Vagina (tissue), 2 donors: ENCODE measurements at regions not wholly inside any gene's neighbourhood (a gene's known extent, or its start where the extent isn't known, plus 50 kb on each side); places are given as distances from the start of the nearest gene placed in this dataset.

Experiments
- DNase-seq, 2 donors: peaks; one replicate each; pipeline ENCODE4 v3.0.0-alpha.2; 2017; ENCODE audit errors: extremely low spot score in 2 of 2
- H3K27ac ChIP-seq: fragments of 200-600 bp; sonication (generic); one replicate; pipeline ENCODE4 v1.5.1; 2019
- H3K27me3 ChIP-seq: fragments of 200-600 bp; sonication (generic); one replicate; pipeline ENCODE4 v1.5.1; 2019
- H3K36me3 ChIP-seq, 2 donors: fragments of 200-600 bp; sonication (generic); one replicate each; pipeline ENCODE4 v1.5.1; 2017 to 2019
- H3K4me1 ChIP-seq: fragments of 200-600 bp; sonication (generic); one replicate; pipeline ENCODE4 v1.5.1; 2019
- H3K4me3 ChIP-seq, 2 donors: fragments of 200-600 bp; sonication (generic); 1 replicate in 1 of 2; 2 replicates in 1 of 2; pipeline ENCODE4 v1.5.1; 2016 to 2019
- H3K9me3 ChIP-seq: fragments of 200-600 bp; sonication (generic); one replicate; pipeline ENCODE4 v1.5.1; 2019
- POLR2A ChIP-seq, 2 donors: fragments of 450-650 bp; IDR thresholded peaks; one replicate each; pipeline ENCODE4 v1.6.1; 2017; ENCODE audit warnings: antibody characterized with exemption in 2 of 2, mild to moderate bottlenecking in 2 of 2, moderate library complexity in 2 of 2
- POLR2AphosphoS5 ChIP-seq, 2 donors: sonication (generic); formaldehyde crosslinking; IDR thresholded peaks; one replicate each; pipeline ENCODE4 v1.9.0; 2017; ENCODE audit warnings: antibody characterized with exemption in 2 of 2, mild to moderate bottlenecking in 2 of 2, low read depth in 1 of 2; ENCODE audit not compliant: insufficient read depth in 1 of 2
- intact Hi-C: fragments of 100-400 bp; cut with DNase I; formaldehyde crosslinking; loops from one replicate; pipeline ENCODE4 v1.15.1; 2023
- TF ChIP-seq, protein P1 (sequence below), 3 experiments: fragments of 450-650 bp in 2 of 3; fragments of 200-600 bp in 1 of 3; sonication (generic) in 1 of 3; IDR thresholded peaks; one replicate each; pipeline ENCODE4 v1.5.1; 2017 to 2019; ENCODE audit warnings: antibody characterized with exemption in 3 of 3, mild to moderate bottlenecking in 2 of 3, moderate library complexity in 2 of 3

- H3K4me3 ChIP-seq = no peak overlapping the region
- H3K27me3 ChIP-seq = no peaks in the 10 kb centered on the region
- no peaks in the 10 kb centered on the region for H3K4me1 ChIP-seq
- H3K27ac ChIP-seq = no peak overlapping the region
- TF ChIP-seq, protein P1, sequence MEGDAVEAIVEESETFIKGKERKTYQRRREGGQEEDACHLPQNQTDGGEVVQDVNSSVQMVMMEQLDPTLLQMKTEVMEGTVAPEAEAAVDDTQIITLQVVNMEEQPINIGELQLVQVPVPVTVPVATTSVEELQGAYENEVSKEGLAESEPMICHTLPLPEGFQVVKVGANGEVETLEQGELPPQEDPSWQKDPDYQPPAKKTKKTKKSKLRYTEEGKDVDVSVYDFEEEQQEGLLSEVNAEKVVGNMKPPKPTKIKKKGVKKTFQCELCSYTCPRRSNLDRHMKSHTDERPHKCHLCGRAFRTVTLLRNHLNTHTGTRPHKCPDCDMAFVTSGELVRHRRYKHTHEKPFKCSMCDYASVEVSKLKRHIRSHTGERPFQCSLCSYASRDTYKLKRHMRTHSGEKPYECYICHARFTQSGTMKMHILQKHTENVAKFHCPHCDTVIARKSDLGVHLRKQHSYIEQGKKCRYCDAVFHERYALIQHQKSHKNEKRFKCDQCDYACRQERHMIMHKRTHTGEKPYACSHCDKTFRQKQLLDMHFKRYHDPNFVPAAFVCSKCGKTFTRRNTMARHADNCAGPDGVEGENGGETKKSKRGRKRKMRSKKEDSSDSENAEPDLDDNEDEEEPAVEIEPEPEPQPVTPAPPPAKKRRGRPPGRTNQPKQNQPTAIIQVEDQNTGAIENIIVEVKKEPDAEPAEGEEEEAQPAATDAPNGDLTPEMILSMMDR (IDR thresholded peaks at IDR 0.05) = no peak
- TF ChIP-seq POLR2AphosphoS5 (IDR thresholded peaks at IDR 0.05; ENCODE audit: insufficient read depth in 1 of 2, low read depth in 1 of 2) (no peak), POLR2A (IDR thresholded peaks at IDR 0.05) (no peak)
- no peaks in the 10 kb centered on the region for H3K36me3 ChIP-seq
- DNase-seq = no peak
- no peaks in the 10 kb centered on the region for H3K9me3 ChIP-seq
- intact Hi-C loops = no loop called here
These were observed 225.5 kb upstream of the ZNF462 start for GRCh38 chr9:106637486-106637885.

GRCh38 chr9:106639873-106640568 lies 222.9 kb upstream of the ZNF462 start:
- Histone ChIP-seq H3K27me3 (no peaks in the 10 kb centered on the region), H3K36me3 (no peaks in the 10 kb centered on the region), H3K4me3 (no peak overlapping the region), H3K4me1 (no peaks in the 10 kb centered on the region), H3K27ac (no peak overlapping the region), H3K9me3 (no peaks in the 10 kb centered on the region)
- no peak for DNase-seq
- TF ChIP-seq POLR2AphosphoS5 (IDR thresholded peaks at IDR 0.05; ENCODE audit: insufficient read depth in 1 of 2, low read depth in 1 of 2) (no peak), POLR2A (IDR thresholded peaks at IDR 0.05) (no peak)
- TF ChIP-seq, protein P1 (IDR thresholded peaks at IDR 0.05) = no peak
- intact Hi-C loops = no loop called here

DNA sequence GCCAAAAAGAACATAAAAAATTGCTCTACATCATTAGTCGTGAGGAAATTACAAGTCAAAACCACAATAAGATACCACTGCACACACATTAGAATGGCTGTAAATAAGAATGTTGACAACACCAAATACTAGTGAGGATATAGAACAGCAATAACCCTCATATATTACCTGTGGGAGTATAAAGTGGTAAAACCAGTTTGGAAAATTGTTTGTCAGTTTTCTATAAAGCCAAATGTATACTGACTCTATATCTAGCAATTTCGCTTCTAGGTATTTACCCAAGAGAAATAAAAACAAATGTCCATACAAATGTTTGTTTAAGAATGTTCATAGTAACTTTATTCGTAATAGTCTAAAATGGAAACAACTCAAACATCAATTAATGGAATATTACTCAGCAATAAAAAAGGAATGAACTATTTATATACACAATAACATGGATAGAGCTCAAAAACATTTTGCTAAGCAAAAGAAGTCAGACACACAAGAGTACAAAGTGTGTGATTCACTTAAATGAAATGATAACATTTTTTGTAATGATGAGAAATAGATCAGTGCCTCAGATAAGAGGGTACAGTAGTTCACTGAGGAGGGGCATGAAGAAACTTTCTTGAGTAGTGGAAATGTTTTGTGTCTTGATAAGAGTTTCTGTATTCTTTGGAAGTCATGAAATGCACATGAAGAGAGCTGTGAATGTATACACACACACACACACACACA lies 219.6 kb upstream of the ZNF462 start:
- TF ChIP-seq, protein P1 (IDR thresholded peaks at IDR 0.05) = no peak
- TF ChIP-seq POLR2A (IDR thresholded peaks at IDR 0.05) = no peak
- TF ChIP-seq POLR2AphosphoS5 (IDR thresholded peaks at IDR 0.05; ENCODE audit: insufficient read depth in 1 of 2, low read depth in 1 of 2) = no peak
- H3K4me1 ChIP-seq = no peaks in the 10 kb centered on the region
- no peaks in the 10 kb centered on the region for H3K27me3 ChIP-seq
- H3K9me3 ChIP-seq = no peaks in the 10 kb centered on the region
- no peak overlapping the region for H3K4me3 ChIP-seq
- no peak for DNase-seq
- H3K36me3 ChIP-seq = no peaks in the 10 kb centered on the region
- no peak overlapping the region for H3K27ac ChIP-seq
- intact Hi-C loops = no loop called here

- no peak for DNase-seq
- TF ChIP-seq, protein P1 (IDR thresholded peaks at IDR 0.05) = no peak
- TF ChIP-seq POLR2A (IDR thresholded peaks at IDR 0.05) = no peak
- TF ChIP-seq POLR2AphosphoS5 (IDR thresholded peaks at IDR 0.05; ENCODE audit: insufficient read depth in 1 of 2, low read depth in 1 of 2) = no peak
- no peak overlapping the region for H3K27ac ChIP-seq
- intact Hi-C loops = no loop called here
- H3K9me3 ChIP-seq = no peaks in the 10 kb centered on the region
- no peak overlapping the region for H3K4me3 ChIP-seq
- H3K27me3 ChIP-seq = no peaks in the 10 kb centered on the region
- no peaks in the 10 kb centered on the region for H3K36me3 ChIP-seq
- H3K4me1 ChIP-seq = no peaks in the 10 kb centered on the region
These were observed 218.3 kb upstream of the ZNF462 start for GRCh38 chr9:106644661-106645060.

DNA sequence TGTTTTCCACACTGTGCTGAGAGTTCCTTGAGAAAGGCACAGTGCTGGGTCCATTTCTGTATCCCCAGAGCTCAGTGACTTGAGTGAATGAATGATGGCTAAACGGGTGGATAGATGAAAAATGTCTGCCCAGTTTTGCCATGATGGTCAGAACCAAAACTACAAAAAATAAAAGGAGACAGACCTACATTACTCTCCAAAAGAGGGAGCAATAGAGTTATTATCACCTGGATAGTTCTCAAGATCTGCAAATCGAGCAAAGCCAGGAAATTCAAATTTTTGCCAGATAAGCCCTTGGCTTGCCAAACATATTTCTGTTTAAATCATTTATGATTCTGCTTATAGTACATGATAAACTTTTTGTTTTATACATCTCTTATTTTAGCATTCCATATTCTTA lies 214.2 kb upstream of the ZNF462 start:
- H3K4me1 ChIP-seq = no peaks in the 10 kb centered on the region
- H3K36me3 ChIP-seq = no peaks in the 10 kb centered on the region
- no peak overlapping the region for H3K4me3 ChIP-seq
- H3K27ac ChIP-seq = no peak overlapping the region
- H3K9me3 ChIP-seq = no peaks in the 10 kb centered on the region
- H3K27me3 ChIP-seq = no peaks in the 10 kb centered on the region
- intact Hi-C loops = no loop called here
- no peak for DNase-seq
- TF ChIP-seq, protein P1 (IDR thresholded peaks at IDR 0.05) = no peak
- TF ChIP-seq POLR2AphosphoS5 (IDR thresholded peaks at IDR 0.05; ENCODE audit: insufficient read depth in 1 of 2, low read depth in 1 of 2) = no peak
